Fibroblast of mammary gland (primary cell): ENCODE measurements at regions not wholly inside any gene's neighbourhood (a gene's known extent, or its start where the extent isn't known, plus 50 kb on each side); places are given as distances from the start of the nearest gene placed in this dataset.

Experiments used
- DNase-seq: peaks from one replicate; pipeline ENCODE4 v3.0.0-alpha.2; 2010; ENCODE audit warnings: low read depth
- H3K4me3 ChIP-seq: 2 replicates; pipeline ENCODE4 v1.5.1; 2011; ENCODE audit warnings: low read depth, mild to moderate bottlenecking, low read length, moderate library complexity; ENCODE audit not compliant: control insufficient read depth
- CTCF ChIP-seq: conservative IDR thresholded peaks from 2 replicates; pipeline ENCODE4 v1.5.1; 2011; ENCODE audit warnings: low read depth, low read length, inconsistent platforms; ENCODE audit not compliant: control insufficient read depth, insufficient read depth

GRCh38 chr5:74083096-74083791 lies 457.2 kb downstream of the ARHGEF28 start:
- TF ChIP-seq CTCF, result no peak
- no peak overlapping the region for H3K4me3 ChIP-seq
- no peak for DNase-seq

- TF ChIP-seq CTCF, result no peak
- no peak overlapping the region for H3K4me3 ChIP-seq
- no peak for DNase-seq
These were observed 456.6 kb downstream of the ARHGEF28 start for GRCh38 chr5:74082512-74083055.

GRCh38 chr5:74081126-74081525 lies 455.1 kb downstream of the ARHGEF28 start:
- TF ChIP-seq CTCF, result no peak
- DNase-seq, result no peak
- H3K4me3 ChIP-seq, result no peak overlapping the region

- no peak overlapping the region for H3K4me3 ChIP-seq
- TF ChIP-seq CTCF, result no peak
- no peak for DNase-seq
These were observed 454.1 kb downstream of the ARHGEF28 start for GRCh38 chr5:74079971-74080556.

- no peak for TF ChIP-seq CTCF
- H3K4me3 ChIP-seq, result no peak overlapping the region
- no peak for DNase-seq
These were observed 449.8 kb downstream of the ARHGEF28 start for GRCh38 chr5:74075501-74076484.

GRCh38 chr5:74074111-74074510 lies 448.1 kb downstream of the ARHGEF28 start:
- TF ChIP-seq CTCF, result no peak
- DNase-seq, result no peak
- H3K4me3 ChIP-seq, result no peak overlapping the region
